ENCODE measurements at regions not wholly inside any gene's neighbourhood (a gene's known extent, or its start where the extent isn't known, plus 50 kb on each side); places are given as distances from the start of the nearest gene placed in this dataset.
A peak's percentile ranks its signal among the peaks of the same experiment; 100 is the strongest.
"Not testable (repeated sequence)": the region's sequence is repeated elsewhere in the genome, so short reads cannot be mapped to it uniquely, and the experiment has no call there.

GRCh38 chr9:16278326-16278999 lies 592.0 kb downstream of the BNC2 start:
- no peak for DNase-seq (ENCODE audit: low read depth)

DNA sequence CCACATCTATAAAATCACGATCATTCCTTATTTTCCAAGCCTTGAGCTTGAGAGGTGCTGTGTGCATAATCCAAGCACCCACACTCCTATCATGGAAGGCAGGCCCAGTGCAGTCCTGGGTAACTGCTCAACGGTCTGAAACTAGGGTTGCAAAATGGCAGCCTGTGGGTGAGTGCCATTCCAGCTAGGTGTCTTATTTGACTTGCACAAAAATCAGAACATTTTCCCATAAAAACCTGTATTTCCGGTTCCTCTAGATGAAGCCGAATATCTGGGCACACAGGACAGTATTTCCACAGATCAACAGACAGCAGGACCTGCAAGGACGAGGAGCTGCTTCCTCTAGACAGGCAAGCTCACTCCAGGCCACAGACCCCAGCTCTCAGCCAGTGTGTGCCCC lies 588.8 kb downstream of the BNC2 start:
- no peak for DNase-seq (ENCODE audit: low read depth)

DNA sequence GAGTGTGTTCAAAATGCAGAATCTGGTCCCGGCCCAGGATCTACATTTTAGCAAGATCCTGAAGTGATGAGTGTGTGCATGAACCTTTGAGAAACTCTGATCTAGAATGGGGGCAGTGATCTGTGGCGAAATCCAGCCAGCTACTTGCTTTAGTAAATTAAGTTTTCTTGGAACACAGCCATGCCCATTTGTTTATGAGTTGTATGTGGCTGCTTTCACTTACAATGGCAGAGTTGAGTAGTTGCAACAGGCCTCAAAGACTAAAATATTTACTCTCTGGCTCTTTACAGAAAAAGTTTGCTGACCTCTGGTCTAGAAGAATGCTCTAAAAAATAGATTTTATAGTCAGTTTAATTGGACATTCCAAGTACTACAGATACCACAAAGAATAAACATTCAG lies 588.3 kb downstream of the BNC2 start:
- peak; percentile 10 for DNase-seq (ENCODE audit: low read depth)

DNA sequence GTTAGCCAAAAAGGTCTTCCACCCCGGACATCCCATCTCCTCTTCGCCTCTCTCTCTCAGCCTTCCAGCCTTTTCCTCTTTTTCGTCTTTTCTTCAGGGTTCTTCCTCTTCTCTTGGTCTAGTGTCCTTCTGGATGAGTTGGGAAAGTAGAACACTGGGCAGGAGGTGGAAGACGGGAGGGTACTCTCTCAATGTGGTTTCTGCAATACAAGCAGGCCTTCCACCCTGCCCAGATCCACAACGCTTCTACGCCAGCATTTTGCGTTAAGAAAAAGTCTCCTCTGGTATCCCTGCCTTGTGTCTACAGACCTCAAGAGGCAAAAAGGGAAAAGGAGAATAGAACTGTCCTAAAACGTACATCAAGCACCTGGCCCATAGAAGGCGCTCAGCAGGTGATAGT lies 587.8 kb downstream of the BNC2 start:
- no peak for DNase-seq (ENCODE audit: low read depth)

- no peak for DNase-seq (ENCODE audit: low read depth)
Observed at GRCh38 chr9:16286160-16286559, 584.3 kb downstream of the BNC2 start.

DNA sequence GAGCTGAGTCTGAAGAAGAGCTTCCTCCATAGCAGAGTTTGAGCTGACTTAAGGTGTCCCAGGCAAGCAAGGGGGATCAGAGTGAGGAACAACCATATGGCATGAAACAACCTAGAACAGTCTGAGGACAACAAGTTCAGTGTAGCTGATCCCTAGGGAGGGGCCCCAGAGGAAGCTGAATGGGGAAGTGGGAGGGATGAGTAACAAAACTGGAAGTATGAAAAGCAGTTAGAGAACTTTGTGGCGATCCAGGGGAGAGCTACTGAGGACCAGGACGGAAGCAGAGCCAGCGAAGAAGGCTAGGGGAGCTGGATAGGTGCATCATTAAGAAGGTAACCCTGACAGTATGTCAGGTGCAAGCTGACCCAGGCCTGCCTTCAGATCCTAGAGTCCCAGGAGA lies 580.8 kb downstream of the BNC2 start:
- no peak for DNase-seq (ENCODE audit: low read depth)

DNA sequence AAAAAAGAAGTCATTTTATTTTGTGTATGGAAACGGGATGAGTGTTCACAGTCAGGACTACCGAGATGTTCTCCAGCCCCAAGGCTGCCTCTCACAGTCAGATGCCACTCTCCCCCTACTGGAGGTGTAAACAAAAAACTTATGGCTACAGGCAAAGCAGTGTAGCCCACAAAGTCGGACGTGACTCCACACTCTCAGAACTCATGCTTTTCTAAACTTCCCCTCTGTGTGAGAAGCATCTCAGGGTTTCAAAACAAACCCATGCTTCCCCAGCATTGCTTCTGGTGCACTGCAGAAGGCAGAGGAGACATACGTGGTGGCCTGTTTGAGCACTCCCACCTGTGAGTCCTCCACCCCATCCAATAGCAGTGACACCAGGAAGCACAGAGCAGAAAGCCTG lies 580.3 kb downstream of the BNC2 start:
- no peak for DNase-seq (ENCODE audit: low read depth)

DNA sequence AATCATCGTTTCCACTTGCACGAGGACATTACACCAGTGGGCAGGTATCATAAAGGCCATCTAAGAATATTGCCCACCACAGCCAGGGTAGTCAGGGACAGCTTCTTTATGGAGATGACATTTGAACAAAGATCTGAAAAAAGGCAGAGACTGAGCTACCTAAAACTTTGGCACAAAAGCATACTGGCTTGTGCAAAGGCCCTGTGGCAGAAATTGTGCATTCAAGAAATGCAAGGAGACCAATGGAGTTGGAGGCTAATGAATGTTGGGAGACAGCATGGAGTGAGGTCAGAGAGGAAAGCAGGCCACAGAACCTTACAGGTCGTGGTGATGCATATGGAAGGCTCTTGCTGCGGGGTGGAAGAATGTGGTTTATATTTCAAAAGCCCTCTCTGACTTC lies 578.5 kb downstream of the BNC2 start:
- DNase-seq (ENCODE audit: low read depth): no peak

- no peak for DNase-seq (ENCODE audit: low read depth)
Observed at GRCh38 chr9:16293610-16294009, 576.9 kb downstream of the BNC2 start.

GRCh38 chr9:16294133-16294770 lies 576.2 kb downstream of the BNC2 start:
- DNase-seq (ENCODE audit: low read depth): no peak

DNA sequence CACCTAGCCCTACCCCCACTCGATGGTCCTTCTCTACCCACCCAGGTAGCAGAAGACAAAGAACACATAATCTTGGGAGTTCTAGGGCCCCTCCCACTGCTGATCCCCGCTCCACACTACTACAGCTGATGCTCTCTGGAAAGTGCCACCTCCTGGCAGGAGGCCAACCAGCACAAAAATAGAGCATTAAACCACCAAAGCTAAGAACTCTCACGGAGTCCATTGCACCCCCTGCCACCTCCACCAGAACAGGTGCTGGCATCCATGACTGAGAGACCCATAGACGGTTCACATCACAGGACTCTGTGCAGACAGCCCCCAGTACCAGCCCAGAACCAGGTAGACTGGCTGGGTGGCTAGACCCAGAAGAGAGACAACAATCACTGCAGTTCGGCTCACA lies 575.5 kb downstream of the BNC2 start:
- DNase-seq (ENCODE audit: low read depth): not testable (repeated sequence)

DNA sequence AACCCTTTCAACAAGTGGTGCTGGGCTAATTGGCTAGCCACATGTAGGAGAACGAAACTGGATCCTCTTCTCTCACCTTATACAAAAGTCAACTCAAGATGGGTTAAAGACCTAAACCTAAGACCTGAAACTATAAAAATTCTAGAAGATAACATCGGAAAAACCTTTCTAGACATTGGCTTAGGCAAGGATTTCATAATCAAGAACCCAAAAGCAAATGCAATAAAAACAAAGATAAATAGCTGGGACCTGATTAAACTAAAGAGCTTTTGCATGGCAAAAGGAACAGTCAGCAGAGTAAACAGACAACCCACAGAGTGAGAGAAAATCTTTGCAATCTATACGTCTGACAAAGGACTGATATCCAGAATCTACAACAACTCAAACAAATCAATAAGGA lies 571.1 kb downstream of the BNC2 start:
- DNase-seq (ENCODE audit: low read depth): not testable (repeated sequence)

DNA sequence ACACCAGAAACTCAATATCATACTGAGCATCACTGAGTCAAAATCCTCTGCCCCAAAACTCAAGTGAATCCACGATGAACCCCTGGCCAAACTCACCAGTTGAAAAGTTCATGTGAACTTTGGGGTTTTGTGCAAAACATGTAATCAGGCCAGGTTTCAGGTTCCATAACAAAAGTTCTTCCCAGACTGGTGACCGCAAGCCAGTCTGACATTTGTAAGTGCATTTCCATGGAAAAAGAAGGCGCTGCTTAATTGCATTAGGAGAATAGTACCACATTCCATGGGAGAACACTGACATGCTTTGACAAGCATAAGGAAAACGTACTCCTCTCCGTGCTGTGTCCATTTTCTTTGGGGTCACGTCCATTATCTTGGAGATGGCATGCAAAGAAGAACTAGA lies 567.0 kb downstream of the BNC2 start:
- DNase-seq (ENCODE audit: low read depth): no peak

- no peak for DNase-seq (ENCODE audit: low read depth)
Observed at GRCh38 chr9:16304301-16304700, 566.2 kb downstream of the BNC2 start.

DNA sequence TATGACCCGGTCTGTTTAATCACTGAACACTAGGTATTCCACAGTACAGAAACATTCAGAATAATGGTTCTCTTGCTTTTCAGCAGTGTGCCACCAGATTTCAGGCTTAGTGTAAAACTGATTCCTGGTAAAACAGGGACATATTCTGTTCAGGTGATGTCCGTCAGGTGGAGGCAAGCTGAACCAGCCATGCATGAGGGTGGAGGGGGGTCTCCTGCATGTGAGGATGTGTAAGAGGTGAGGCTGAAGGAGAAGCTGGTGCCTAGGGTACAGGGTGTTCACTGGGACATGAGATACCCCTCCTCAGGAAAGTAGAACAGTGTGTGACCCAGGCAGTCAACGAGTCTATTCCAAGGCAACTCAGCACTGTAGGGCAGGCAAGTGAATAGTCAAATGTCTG lies 563.9 kb downstream of the BNC2 start:
- DNase-seq (ENCODE audit: low read depth): no peak

DNA sequence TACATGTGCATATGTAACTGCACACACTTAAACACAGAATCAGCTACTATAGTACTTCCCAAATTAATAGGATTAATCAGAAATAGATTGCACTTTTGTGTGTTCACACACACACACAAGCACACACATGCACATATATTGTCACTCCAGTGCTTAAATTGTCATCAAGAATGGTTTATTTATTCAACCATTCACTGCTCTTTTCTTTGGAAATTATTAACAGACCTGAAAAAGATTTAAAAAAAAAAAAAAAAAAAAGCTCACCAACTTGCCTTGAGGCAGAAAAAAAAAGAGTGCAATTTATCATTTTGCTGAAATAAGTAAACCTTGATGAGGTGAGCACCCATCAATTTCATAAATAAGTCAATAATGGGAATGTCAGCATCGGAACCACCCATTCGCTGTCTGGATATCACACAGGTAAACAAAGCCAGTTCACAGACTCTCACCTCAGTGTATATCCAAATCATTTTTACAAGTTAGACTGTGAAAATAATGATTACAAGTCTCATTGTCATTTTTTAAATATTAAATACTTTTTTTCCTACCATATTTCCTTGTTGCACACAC lies 562.8 kb downstream of the BNC2 start:
- DNase-seq (ENCODE audit: low read depth): no peak

DNA sequence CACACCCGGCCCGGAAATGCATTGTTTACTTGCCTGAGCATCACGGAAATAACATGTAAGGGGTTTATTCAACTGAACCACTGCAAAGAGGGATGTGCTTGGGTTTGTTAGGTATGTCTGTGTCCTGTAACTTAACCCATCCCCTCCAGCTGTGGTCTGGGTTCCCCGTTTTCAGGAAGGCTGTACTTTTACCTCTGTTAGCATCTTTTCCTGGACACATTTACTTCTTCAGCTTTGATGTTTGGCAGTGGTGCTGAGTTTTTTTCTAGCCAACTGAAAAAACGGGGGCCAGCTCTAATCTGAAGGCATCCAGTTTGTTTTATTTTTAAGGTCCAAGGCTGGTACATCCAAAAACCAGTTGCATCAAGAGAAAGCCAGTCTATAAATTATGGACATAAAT lies 561.8 kb downstream of the BNC2 start:
- DNase-seq (ENCODE audit: low read depth): no peak

- DNase-seq (ENCODE audit: low read depth): no peak
Observed at GRCh38 chr9:16309082-16309468, 561.4 kb downstream of the BNC2 start.

- DNase-seq (ENCODE audit: low read depth): no peak
Observed at GRCh38 chr9:16309469-16310271, 560.8 kb downstream of the BNC2 start.

DNA sequence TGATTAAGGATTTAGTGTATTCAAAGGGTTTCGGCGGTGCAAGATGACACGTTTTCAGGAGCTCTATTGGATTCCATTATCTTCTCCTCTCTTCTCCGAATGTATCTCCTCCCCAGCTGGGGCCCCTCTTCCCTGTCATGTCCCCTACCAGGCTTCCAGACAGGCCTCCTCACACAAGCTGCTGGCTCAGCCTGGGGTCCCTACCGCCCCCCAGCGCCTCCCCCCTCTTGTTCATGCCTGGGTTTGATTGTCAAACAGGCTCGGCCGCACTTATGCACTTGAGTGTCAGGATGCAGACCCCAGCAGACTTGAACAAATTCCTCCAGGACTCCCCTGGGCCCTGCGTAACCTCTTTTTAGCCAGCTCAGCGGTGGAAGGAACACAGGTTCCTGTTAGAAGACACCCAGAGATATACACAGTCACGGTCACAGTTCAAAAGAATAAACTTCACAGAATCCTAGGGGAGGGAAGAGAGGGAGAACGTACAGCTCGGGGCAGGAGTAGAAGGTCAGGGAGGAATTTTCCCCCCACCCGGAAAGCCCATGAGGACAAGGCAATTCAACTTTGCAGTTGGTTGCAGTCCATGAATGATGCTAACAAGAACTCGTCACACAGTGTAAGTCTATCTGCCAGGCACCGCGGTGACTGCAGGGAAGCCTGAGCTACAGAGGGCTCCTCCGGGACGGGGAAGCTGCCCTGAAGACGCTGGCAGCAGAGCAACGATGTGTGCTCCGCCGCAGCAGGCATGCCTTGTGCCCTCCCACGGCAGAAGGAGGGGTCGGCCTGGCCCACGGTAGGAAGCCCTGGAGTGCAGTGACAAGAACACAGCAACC lies 560.0 kb downstream of the BNC2 start:
- no peak for DNase-seq (ENCODE audit: low read depth)

- no peak for DNase-seq (ENCODE audit: low read depth)
Observed at GRCh38 chr9:16312116-16312515, 558.4 kb downstream of the BNC2 start.

- no peak for DNase-seq (ENCODE audit: low read depth)
Observed at GRCh38 chr9:16312962-16313546, 557.4 kb downstream of the BNC2 start.
